Dedifferentiated amniotic fluid mesenchymal stem cell (primary cell): ENCODE measurements at regions not wholly inside any gene's neighbourhood (a gene's known extent, or its start where the extent isn't known, plus 50 kb on each side); places are given as distances from the start of the nearest gene placed in this dataset.

ENCODE experiments used
- DNase-seq: peaks from one replicate; pipeline ENCODE4 v3.0.0-alpha.2; 2016; ENCODE audit errors: extremely low spot score

GRCh38 chr10:128998101-128998805, 468.8 kb upstream of the MGMT start:
- no peak for DNase-seq

DNA sequence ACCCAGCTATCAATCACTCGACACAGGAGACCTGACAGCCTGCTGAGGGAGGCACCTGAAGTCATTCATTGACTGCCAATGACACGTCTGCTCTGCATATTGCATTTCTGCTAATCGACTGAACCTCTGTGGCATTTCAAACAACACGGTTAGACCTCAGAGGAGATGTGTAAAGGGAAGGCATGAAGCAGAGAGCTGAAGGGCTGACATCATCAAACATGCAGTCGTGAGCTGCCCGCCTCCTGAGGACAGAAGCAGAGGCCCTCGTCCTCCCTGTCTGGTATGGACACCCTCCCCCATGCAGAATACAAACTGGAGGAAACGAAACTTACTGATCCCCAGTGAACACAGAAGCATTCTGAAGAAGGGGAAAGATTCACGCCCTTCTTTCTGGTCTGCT, 462.6 kb upstream of the MGMT start:
- no peak for DNase-seq

- no peak for DNase-seq
Observed at GRCh38 chr10:129005080-129005479, 462.0 kb upstream of the MGMT start.

DNA sequence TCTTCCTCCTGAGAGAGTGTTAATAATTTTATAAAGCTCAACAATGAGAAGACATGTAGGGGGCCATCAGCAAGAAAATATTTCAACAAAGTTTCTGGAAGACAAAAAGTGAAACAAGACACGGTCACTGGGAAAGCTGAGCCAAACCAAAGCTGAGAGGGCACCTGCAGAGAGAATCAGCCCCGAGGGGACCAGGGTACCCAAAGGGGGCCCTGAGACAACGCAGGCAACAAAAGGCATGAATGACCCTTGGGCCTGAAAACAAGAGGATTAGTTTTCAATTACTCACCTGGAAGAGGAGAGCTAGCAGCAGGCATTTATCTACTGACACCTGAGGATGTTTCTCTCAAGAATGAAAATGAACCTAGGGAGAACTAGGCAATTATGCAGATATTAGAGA, 461.2 kb upstream of the MGMT start:
- no peak for DNase-seq

GRCh38 chr10:129018511-129018910, 448.5 kb upstream of the MGMT start:
- DNase-seq: no peak

DNA sequence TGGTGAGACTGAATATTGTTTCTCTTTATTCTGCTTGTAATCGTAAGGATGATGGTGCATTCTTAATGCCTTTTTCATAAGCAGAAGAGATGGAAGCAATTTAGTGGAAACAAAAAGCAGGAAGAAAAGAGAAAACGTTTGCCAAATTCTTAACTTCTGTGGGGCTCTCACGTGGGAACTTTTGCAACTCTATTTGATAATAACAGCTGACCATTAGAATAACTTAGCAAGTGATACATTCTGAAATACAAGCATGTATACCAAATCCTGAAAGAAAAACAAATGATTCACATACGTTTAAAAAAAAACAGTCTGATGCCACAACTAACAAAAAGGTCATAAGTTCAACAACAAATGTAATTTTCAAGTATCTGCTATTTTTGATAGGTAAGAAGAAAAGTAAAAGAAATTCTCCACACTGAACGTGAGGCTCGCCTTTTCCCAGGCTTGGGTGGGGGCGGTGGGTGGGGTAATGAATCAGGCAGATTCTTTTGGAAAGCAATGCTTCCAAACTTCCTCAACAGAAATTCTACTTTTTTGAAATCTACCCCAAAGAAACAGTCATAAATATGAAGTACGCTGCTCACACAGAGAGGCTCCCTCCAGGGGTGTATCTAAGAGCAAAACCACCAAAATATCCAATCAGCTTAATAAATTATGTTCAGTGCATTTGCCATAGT, 446.2 kb upstream of the MGMT start:
- DNase-seq: no peak

GRCh38 chr10:129021594-129022304, 445.3 kb upstream of the MGMT start:
- no peak for DNase-seq

GRCh38 chr10:129023082-129023481, 444.0 kb upstream of the MGMT start:
- DNase-seq: no peak

DNA sequence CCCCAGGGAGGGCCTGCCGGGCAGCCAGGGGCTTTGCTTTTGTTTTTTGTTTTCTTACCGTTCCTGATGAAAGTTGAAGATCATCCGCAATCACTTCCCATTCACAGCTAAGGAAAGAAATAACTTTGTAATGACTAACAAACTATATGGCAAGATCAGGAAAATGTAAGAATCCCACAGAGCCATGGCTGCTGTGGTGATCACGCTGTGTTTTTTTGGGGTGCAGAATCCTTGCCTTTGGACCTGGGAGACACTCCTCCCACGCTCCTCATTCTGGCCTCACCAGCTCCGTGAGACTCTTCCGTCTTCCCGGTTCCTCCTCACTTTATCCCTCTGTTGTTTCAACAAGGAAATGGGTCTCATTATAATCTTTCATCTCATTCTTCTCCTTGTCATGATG, 443.0 kb upstream of the MGMT start:
- no peak for DNase-seq

- DNase-seq: no peak
Observed at GRCh38 chr10:129025787-129026186, 441.3 kb upstream of the MGMT start.

GRCh38 chr10:129027906-129028305, 439.1 kb upstream of the MGMT start:
- DNase-seq: no peak

DNA sequence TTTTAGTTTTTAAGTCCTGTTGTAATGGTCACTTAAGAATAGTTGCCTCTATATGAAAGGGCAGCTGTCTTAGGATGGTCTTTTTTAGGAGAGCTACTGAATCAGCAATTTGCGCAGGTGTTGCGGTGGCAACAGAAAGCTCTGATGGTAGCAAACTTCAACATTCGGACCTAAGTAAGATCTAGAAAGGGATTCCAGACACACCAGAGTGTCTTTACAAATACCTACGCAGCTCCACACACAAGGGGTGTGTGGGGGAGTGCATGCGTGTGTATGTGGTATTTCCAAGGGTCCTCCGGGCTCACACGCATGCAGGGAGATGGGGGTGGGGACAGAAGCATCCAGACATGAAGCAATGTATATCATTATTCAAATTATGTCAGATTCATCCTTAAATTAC, 438.6 kb upstream of the MGMT start:
- no peak for DNase-seq

DNA sequence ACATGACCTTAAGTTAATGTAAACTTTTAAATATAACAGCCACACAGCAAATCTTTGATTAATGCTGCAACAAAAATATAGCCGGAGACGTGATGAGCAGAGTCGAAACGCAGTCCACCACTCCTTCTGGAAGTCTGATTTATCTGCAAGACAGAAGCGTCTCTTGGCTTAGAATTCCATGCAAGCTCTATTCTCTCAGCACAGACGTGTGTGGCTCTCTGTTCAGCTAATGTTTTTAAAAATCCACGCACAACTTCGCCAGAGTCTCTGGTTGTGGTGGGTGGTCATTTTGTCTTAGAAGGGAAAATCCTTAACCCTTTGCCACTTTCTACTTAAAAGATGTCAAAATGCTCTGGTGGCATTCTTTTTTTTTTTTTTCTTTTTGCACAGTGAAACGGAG, 438.0 kb upstream of the MGMT start:
- no peak for DNase-seq

- DNase-seq: no peak
Observed at GRCh38 chr10:129029851-129030602, 437.0 kb upstream of the MGMT start.

DNA sequence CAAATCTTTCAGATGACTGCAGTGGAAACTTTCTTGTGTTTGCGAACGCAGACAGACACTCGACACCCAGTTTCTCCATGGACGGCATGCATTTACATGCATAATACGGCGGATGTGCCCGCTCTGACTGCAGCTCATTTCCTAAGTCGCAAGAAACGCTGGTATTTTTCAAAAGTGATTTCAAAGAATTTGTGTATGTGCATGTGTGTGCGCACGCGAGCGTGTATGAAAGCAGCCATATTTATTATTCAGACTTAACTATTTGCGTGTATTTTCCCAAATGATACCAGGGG, 436.5 kb upstream of the MGMT start:
- DNase-seq: no peak

DNA sequence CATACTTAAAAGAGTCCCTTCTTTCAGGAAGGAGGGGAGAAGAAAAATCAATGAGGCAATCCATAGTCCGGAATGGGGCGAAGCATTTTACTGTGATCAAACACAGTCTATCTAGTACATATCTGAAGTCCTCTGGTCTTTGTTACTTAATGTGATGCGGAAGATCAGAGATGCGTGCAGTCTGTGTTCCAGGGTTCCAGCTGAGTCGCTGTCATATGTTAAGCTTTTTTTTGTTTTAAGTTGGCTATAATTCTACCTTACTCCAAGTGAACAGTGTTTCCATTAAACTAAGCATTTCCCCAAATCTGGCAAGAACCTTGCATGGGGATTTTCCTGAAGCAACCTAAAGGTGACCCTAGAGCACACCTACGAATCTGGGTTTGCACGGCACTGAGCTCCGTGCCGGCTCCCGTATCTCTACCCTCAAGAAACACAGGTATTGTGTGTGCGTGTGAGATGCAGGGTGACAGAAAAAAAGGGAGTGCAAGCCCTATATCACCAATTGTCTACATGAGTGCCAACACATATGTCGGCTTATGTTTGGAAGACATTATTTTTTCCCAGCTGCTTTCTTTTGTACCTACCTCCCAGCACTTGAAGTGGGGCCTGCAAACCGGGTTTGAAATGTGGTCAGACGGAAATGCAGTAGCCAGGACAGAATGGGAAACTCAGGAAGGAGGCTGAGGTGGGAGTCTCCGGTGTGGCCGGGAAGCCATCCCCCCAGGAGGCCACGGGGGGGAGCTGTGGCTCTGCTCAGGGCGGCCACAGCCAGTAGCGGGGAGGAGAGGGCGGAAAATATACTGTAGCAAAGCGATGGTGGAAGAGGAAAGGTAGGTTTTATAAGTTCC, 435.8 kb upstream of the MGMT start:
- DNase-seq: no peak

DNA sequence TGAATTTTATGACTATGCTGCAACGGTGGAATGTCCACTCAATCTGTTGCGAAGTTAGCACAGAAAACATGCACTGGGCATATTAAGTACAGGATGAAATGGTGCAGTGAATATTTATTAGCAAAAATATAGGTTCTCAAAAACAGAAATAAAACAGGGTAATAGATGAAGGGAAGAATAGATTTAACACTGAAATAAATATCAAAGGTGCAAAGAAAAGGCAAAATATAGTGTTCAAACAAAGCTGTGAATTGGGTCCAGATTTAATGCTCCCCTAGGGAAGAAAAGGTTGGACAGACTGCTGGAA, 435.2 kb upstream of the MGMT start:
- no peak for DNase-seq

DNA sequence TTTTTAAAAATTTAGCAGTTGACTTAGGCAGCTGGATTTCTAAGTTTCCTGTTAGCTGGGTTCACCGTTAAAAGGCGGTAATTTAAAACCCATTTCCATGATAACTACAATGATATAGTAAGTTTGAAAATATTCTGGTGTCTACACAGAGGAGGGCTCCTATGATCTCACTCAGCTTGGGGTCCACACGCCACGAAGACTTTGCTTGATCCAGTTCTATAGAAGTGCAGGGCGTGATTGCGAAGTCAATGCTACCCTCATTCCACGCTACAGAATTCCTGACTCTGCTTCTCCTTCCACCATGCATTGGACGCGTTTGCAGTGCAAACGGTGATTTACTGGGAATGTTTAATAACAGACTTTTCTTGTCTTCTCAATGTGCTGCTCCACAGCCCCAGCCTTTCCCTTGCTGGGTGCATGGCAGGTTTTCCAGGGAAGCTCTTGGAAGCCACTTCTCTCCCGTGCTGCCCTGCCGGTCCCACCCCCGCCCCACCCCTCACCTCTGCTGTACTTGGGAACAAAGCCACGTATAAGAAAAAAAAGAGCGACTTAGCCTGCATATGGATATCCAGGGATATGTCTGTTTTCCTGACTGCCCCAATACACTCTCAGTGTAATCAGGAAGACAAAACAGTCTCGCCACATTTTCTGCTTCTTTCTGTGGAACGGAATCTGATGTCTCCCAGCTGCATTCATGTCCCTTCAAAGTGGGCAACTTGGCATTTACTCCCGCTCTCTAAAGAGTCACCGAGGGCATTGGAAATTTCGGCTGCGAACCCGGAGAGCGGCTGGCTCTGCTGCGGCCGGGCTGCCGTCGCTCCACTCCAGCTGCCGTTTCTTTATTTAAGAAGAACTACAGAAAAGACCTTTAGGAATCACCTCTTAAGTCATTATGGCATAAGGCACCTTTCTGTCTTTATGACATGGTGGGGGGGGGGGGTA, 434.4 kb upstream of the MGMT start:
- DNase-seq: no peak

DNA sequence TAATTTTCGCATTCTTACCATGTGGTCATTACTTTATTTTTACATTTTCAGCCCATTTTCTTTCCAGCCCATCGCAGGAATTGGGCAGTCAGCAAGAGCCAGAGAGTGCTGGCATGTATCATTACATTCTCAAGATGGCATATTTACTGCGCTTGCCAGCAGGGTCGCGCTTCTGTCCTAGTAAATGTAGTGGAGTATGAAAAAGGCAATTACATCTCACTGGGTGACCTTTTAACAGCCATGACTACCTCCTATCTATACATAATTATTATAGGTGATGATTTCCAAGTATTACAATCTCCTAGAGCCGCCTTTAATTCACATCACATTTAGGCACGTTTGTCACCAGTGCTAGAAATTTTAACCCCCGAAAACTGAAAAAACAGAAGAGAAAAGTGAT, 433.7 kb upstream of the MGMT start:
- no peak for DNase-seq

DNA sequence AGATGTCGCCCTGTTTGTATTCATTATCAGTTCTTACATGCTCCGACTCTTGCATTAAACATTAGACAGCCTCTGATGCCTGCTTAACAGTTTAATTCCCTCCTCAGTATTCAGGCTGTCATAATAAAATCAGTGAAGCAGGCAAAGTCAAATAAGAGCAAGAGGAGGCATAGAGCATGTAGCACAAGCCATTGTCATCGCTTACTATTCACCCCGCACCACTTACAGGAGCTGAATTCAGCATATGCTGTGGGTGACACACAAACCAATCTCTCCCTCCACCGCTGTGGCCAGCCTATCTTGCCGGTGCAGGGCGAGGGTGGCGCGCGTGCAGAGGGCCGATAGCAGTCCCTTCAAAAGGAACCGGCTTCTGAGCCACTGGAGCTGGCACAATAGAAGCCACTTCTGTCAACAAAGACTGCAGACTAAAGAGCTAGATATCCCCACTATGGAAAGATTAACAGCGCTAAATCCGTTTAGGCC, 433.2 kb upstream of the MGMT start:
- DNase-seq: no peak
